K562 (cell line): ENCODE measurements at regions not wholly inside any gene's neighbourhood (a gene's known extent, or its start where the extent isn't known, plus 50 kb on each side); places are given as distances from the start of the nearest gene placed in this dataset.

Experiments
- ATAC-seq: fragments of 200-7000 bp; cut with Tn5 transposase; 3 replicates; pipeline ENCODE4 v1.9.1; 2020; ENCODE audit warnings: moderate library complexity
- BruUV-seq: library from RNA; stranded (reverse); fragments of 400-500 nt; replicated peaks from 2 replicates; lab custom pipeline; 2021; lab: Mats Ljungman, UMichigan
- CTCF ChIA-PET: fragments of 300-600 bp; formaldehyde crosslinking; extraction: SDS; loops from one replicate; lab custom pipeline; 2021; ENCODE audit warnings: low intra/inter-chr PET ratio; lab: Yijun Ruan, JAX
- POLR2A ChIA-PET: fragments of 300-600, 350-650 bp; sonication (Branson Sonifier 250); formaldehyde crosslinking; extraction: SDS; loops from one replicate; lab custom pipeline; 2021; ENCODE audit warnings: antibody characterized with exemption, inconsistent platforms; lab: Yijun Ruan, JAX
- DNase-seq, 4 experiments: peaks; one replicate each; pipeline versions ENCODE4 v3.0.0 to v3.0.0-alpha.2; 2011 to 2018; ENCODE audit warnings: low spot score in 3 of 4, mixed read lengths in 3 of 4; ENCODE audit errors: extremely low read depth in 1 of 4
- FAIRE-seq: peaks from 2 replicates; lab custom pipeline; 2011; peaks lifted over from hg19 to GRCh38; lab: Jason Lieb, UNC
- H2AFZ ChIP-seq: 2 replicates; pipeline ENCODE4 v1.6.0; 2011; ENCODE audit warnings: low read depth, low read length, control low read depth, inconsistent platforms
- H3K27ac ChIP-seq: fragments of 200-600 bp; 3 replicates; pipeline ENCODE4 v1.8.0; 2011; ENCODE audit warnings: low read depth, mild to moderate bottlenecking, control low read depth, inconsistent platforms, low read length, moderate library complexity, mixed read lengths; ENCODE audit errors: extremely low read depth
- H3K27me3 ChIP-seq, 2 experiments: fragments of 300-600 bp in 1 of 2; 2 replicates in 1 of 2; 3 replicates in 1 of 2; pipeline versions ENCODE4 v1.6.0 to v1.8.0; 2011; ENCODE audit warnings: inconsistent platforms in 2 of 2, low read length in 2 of 2, mild to moderate bottlenecking in 1 of 2, mixed read lengths in 1 of 2, moderate library complexity in 1 of 2; ENCODE audit not compliant: control insufficient read depth in 2 of 2, insufficient read depth in 2 of 2
- H3K36me3 ChIP-seq: fragments of 300-600 bp; 3 replicates; pipeline ENCODE4 v1.8.0; 2011; ENCODE audit warnings: mild to moderate bottlenecking, low read length, inconsistent platforms; ENCODE audit not compliant: control insufficient read depth, insufficient read depth
- H3K4me1 ChIP-seq, 2 experiments: fragments of 200-600 bp in 1 of 2; replicated peaks in 1 of 2; 2 replicates in 1 of 2; 3 replicates in 1 of 2; pipeline versions ENCODE4 v1.5.1 to v1.8.0; 2011; ENCODE audit warnings: inconsistent platforms in 2 of 2, low read length in 2 of 2, mild to moderate bottlenecking in 1 of 2, mixed read lengths in 1 of 2, moderate library complexity in 1 of 2; ENCODE audit not compliant: control insufficient read depth in 2 of 2, insufficient read depth in 2 of 2
- H3K4me2 ChIP-seq: 2 replicates; pipeline ENCODE4 v1.6.1; 2011; ENCODE audit warnings: low read length, control low read depth, inconsistent platforms, mixed read lengths; ENCODE audit not compliant: insufficient read depth
- H3K4me3 ChIP-seq: fragments of 200-600 bp; sonication (generic), shearing (Covaris generic); 2 replicates; pipeline ENCODE4 v1.5.1; 2016; ENCODE audit warnings: control low read depth, inconsistent platforms
- H3K79me2 ChIP-seq: fragments of 200-600 bp; 3 replicates; pipeline ENCODE4 v1.8.0; 2011; ENCODE audit warnings: low read length, inconsistent platforms; ENCODE audit not compliant: control insufficient read depth, insufficient read depth
- H3K9ac ChIP-seq, 2 experiments: 2 replicates each; pipeline versions ENCODE4 v1.6.0 to v1.6.1; 2011; ENCODE audit warnings: low read depth in 2 of 2, low read length in 2 of 2, control low read depth in 1 of 2, inconsistent platforms in 1 of 2, mild to moderate bottlenecking in 1 of 2, mixed read lengths in 1 of 2; ENCODE audit not compliant: insufficient read depth in 1 of 2
- H3K9me1 ChIP-seq: one replicate; pipeline ENCODE4 v1.6.0; 2011; ENCODE audit warnings: inconsistent platforms, mild to moderate bottlenecking, low read length, moderate library complexity; ENCODE audit not compliant: control insufficient read depth, insufficient read depth
- H3K9me3 ChIP-seq: replicated peaks from 2 replicates; pipeline ENCODE4 v1.5.1; 2011; ENCODE audit warnings: low read depth, low read length, inconsistent platforms; ENCODE audit not compliant: control insufficient read depth, insufficient read depth
- H4K20me1 ChIP-seq: replicated peaks from 2 replicates; pipeline ENCODE4 v1.6.1; 2011; ENCODE audit warnings: low read length, inconsistent platforms, mixed read lengths; ENCODE audit not compliant: control insufficient read depth, insufficient read depth
- BDP1 ChIP-seq: IDR thresholded peaks from 3 replicates; pipeline ENCODE4 v1.6.1; 2011; ENCODE audit not compliant: insufficient read length, insufficient read depth
- HDAC2 ChIP-seq: fragments of 450-650 bp; IDR thresholded peaks from 2 replicates; pipeline ENCODE4 v1.6.1; 2016; ENCODE audit warnings: mild to moderate bottlenecking
- POLR2B ChIP-seq: fragments of 450-650 bp; IDR thresholded peaks from 2 replicates; pipeline ENCODE4 v1.6.1; 2018; ENCODE audit warnings: low read depth; ENCODE audit not compliant: partially characterized antibody
- RBBP5 ChIP-seq: fragments of 200-600 bp; sonication (generic); IDR thresholded peaks from 2 replicates; pipeline ENCODE4 v1.6.1; 2012; ENCODE audit warnings: borderline replicate concordance, mild to moderate bottlenecking, low read length, control low read depth, inconsistent platforms; ENCODE audit not compliant: insufficient read depth, poor library complexity, severe bottlenecking
- SIN3B ChIP-seq: fragments of 450-650 bp; IDR thresholded peaks from 2 replicates; pipeline ENCODE4 v1.6.1; 2017; ENCODE audit warnings: low read depth, mild to moderate bottlenecking, moderate library complexity
- SNRNP70 ChIP-seq: fragments of 200-400 bp; formaldehyde crosslinking; optimal IDR thresholded peaks from 2 replicates; pipeline ENCODE3; 2017; ENCODE audit warnings: low read depth, low read length
- ZNF551 ChIP-seq: fragments of 250-450 bp; sonication (Bioruptor Pico); IDR thresholded peaks from 2 replicates; pipeline ENCODE4 v1.5.0; 2021; ENCODE audit warnings: mild to moderate bottlenecking, moderate library complexity
- WGBS: fragments of 100-300 bp; shearing (Covaris generic); methylation state at CpG from one replicate; pipeline ENCODE4 v1.1.6; 2016; ENCODE audit warnings: low coverage, mixed read lengths; ENCODE audit not compliant: insufficient coverage; ENCODE audit errors: missing lambda C conversion rate; 5-methylcytosine and 5-hydroxymethylcytosine counted together
- in situ Hi-C: fragments of 300-500 bp; cut with MboI; formaldehyde crosslinking; loops from 4 replicates; pipeline ENCODE4 v1.15.0; 2018; ENCODE audit warnings: inconsistent platforms, mixed read lengths
- intact Hi-C: fragments of 100-400 bp; cut with micrococcal nuclease; formaldehyde crosslinking; loops from 2 replicates; pipeline ENCODE4 v1.14.2; 2022
- TF ChIP-seq, protein P1 (sequence below), 2 experiments: fragments of 150-350 bp in 1 of 2; IDR thresholded peaks; 2 replicates each; pipeline ENCODE4 v1.6.1; 2012 to 2016; ENCODE audit warnings: low read depth in 2 of 2, low read length in 2 of 2, mild to moderate bottlenecking in 1 of 2, moderate library complexity in 1 of 2
- TF ChIP-seq, protein P2 (sequence below): fragments of 250-450 bp; sonication (Bioruptor Pico); IDR thresholded peaks from 2 replicates; pipeline ENCODE4 v1.5.0; 2021
- TF ChIP-seq, protein P3 (sequence below): sonication (generic); formaldehyde crosslinking; IDR thresholded peaks from 2 replicates; pipeline ENCODE4 v1.5.0; 2020; ENCODE audit warnings: missing genetic modification reagents

DNA sequence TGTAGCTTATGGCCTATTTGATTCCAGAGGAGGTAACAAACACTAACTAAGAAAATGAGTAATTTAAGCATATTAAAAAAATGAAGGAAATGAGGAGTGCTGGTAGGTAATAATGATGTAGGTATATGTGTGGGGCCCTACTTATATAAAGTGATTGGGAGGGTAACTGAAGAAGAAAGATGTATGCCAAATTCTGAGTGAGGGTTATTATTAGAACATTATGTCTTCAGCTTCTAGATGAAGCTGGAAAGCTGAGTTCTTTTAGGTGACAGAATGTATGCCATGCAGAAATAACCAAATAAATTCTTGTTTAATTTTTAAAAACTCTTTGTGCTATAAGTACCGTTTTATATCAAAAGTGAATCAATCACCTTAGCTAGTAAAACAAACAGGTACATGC, 479.6 kb upstream of the TENM4 start:
- no peak for FAIRE-seq
- BruUV-seq: no TSS peak
- no peak overlapping the region for H3K9ac ChIP-seq
- no peak overlapping the region for H2AFZ ChIP-seq
- no peaks in the 10 kb centered on the region for H3K4me1 ChIP-seq
- no peak overlapping the region for H3K4me2 ChIP-seq
- no peaks in the 10 kb centered on the region for H3K27me3 ChIP-seq
- POLR2A ChIA-PET: no interaction called here
- no peaks in the 10 kb centered on the region for H3K36me3 ChIP-seq
- 0% methylated on average over 1 of the region's 1 CpG for WGBS
- 0 out of 2 replicates have a peak, but pooled peaks cover 1% of the 10 kb centered on the region for H3K9me3 ChIP-seq
- no peak overlapping the region for H3K4me3 ChIP-seq
- DNase-seq: no peak
- H3K9me1 ChIP-seq: no peaks in the 10 kb centered on the region
- no peak for ATAC-seq
- H3K27ac ChIP-seq: no peak overlapping the region
- CTCF ChIA-PET: no interaction called here
- no peaks in the 10 kb centered on the region for H4K20me1 ChIP-seq
- in situ Hi-C loops: no loop called here
- H3K79me2 ChIP-seq: no peaks in the 10 kb centered on the region
- intact Hi-C loops: no loop called here
- TF ChIP-seq, protein P1, sequence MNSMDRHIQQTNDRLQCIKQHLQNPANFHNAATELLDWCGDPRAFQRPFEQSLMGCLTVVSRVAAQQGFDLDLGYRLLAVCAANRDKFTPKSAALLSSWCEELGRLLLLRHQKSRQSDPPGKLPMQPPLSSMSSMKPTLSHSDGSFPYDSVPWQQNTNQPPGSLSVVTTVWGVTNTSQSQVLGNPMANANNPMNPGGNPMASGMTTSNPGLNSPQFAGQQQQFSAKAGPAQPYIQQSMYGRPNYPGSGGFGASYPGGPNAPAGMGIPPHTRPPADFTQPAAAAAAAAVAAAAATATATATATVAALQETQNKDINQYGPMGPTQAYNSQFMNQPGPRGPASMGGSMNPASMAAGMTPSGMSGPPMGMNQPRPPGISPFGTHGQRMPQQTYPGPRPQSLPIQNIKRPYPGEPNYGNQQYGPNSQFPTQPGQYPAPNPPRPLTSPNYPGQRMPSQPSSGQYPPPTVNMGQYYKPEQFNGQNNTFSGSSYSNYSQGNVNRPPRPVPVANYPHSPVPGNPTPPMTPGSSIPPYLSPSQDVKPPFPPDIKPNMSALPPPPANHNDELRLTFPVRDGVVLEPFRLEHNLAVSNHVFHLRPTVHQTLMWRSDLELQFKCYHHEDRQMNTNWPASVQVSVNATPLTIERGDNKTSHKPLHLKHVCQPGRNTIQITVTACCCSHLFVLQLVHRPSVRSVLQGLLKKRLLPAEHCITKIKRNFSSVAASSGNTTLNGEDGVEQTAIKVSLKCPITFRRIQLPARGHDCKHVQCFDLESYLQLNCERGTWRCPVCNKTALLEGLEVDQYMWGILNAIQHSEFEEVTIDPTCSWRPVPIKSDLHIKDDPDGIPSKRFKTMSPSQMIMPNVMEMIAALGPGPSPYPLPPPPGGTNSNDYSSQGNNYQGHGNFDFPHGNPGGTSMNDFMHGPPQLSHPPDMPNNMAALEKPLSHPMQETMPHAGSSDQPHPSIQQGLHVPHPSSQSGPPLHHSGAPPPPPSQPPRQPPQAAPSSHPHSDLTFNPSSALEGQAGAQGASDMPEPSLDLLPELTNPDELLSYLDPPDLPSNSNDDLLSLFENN (IDR thresholded peaks at IDR 0.05; ENCODE audit: low read depth in 2 of 2, low read length in 2 of 2): no peak
- TF ChIP-seq, protein P2, sequence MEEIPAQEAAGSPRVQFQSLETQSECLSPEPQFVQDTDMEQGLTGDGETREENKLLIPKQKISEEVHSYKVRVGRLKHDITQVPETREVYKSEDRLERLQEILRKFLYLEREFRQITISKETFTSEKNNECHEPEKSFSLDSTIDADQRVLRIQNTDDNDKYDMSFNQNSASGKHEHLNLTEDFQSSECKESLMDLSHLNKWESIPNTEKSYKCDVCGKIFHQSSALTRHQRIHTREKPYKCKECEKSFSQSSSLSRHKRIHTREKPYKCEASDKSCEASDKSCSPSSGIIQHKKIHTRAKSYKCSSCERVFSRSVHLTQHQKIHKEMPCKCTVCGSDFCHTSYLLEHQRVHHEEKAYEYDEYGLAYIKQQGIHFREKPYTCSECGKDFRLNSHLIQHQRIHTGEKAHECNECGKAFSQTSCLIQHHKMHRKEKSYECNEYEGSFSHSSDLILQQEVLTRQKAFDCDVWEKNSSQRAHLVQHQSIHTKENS (CRISPR knock-in tag): no peak
- TF ChIP-seq ZNF551 (CRISPR knock-in tag) (no peak), RBBP5 (no peak), SNRNP70 (no peak), SIN3B (no peak), HDAC2 (no peak), BDP1 (no peak), POLR2B (no peak)
- TF ChIP-seq, protein P3, sequence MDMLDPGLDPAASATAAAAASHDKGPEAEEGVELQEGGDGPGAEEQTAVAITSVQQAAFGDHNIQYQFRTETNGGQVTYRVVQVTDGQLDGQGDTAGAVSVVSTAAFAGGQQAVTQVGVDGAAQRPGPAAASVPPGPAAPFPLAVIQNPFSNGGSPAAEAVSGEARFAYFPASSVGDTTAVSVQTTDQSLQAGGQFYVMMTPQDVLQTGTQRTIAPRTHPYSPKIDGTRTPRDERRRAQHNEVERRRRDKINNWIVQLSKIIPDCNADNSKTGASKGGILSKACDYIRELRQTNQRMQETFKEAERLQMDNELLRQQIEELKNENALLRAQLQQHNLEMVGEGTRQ: no peak
